SK-N-SH (cell line): ENCODE measurements at regions not wholly inside any gene's neighbourhood (a gene's known extent, or its start where the extent isn't known, plus 50 kb on each side); places are given as distances from the start of the nearest gene placed in this dataset.

Source experiments
- CTCF ChIA-PET: fragments of 300-600, 350-600 bp; formaldehyde crosslinking; extraction: SDS; loops from one replicate; lab custom pipeline; 2021; lab: Yijun Ruan, JAX
- POLR2A ChIA-PET: fragments of 350-600 bp; sonication (Branson Sonifier 250); formaldehyde crosslinking; extraction: SDS; loops from one replicate; lab custom pipeline; 2020; ENCODE audit warnings: antibody characterized with exemption, inconsistent platforms; lab: Yijun Ruan, JAX
- DNase-seq: peaks from one replicate; pipeline ENCODE4 v3.0.0; 2012
- H2AFZ ChIP-seq: fragments of 200-600 bp; sonication (generic); 2 replicates; pipeline ENCODE4 v1.8.1; 2016; ENCODE audit warnings: antibody characterized with exemption, mild to moderate bottlenecking, low read depth
- H3F3A ChIP-seq: fragments of 200-600 bp; sonication (generic); replicated peaks from 2 replicates; pipeline ENCODE3; 2016; ENCODE audit warnings: antibody characterized with exemption, mild to moderate bottlenecking; ENCODE audit not compliant: insufficient read depth
- H3K27ac ChIP-seq, 2 experiments: fragments of 200-500 bp in 1 of 2; fragments of 200-600 bp in 1 of 2; sonication (Bioruptor generic) in 1 of 2; sonication (generic), shearing (Covaris generic) in 1 of 2; 2 replicates each; pipeline versions ENCODE4 v1.5.1 to v1.6.1; 2014 to 2016; ENCODE audit warnings: low read depth in 2 of 2, inconsistent platforms in 1 of 2, low read length in 1 of 2, mild to moderate bottlenecking in 1 of 2, mixed read lengths in 1 of 2
- H3K27me3 ChIP-seq: fragments of 200-600 bp; sonication (generic), shearing (Covaris generic); 2 replicates; pipeline ENCODE4 v1.6.1; 2016; ENCODE audit warnings: mixed run types; ENCODE audit not compliant: insufficient read depth
- H3K36me3 ChIP-seq, 2 experiments: fragments of 200-500 bp in 1 of 2; fragments of 200-600 bp in 1 of 2; sonication (Bioruptor generic) in 1 of 2; sonication (generic) in 1 of 2; replicated peaks in 1 of 2; 2 replicates each; pipeline versions ENCODE3 to v1.5.1; 2014 to 2016; ENCODE audit warnings: low read length in 1 of 2, mild to moderate bottlenecking in 1 of 2; ENCODE audit not compliant: insufficient read depth in 2 of 2, control insufficient read depth in 1 of 2
- H3K4me1 ChIP-seq, 2 experiments: fragments of 200-500 bp in 1 of 2; fragments of 200-600 bp in 1 of 2; sonication (Bioruptor generic) in 1 of 2; sonication (generic), shearing (Covaris generic) in 1 of 2; 2 replicates each; pipeline versions ENCODE4 v1.5.1 to v1.6.1; 2014 to 2016; ENCODE audit warnings: low read depth in 1 of 2, low read length in 1 of 2, mixed run types in 1 of 2; ENCODE audit not compliant: insufficient read depth in 2 of 2, control insufficient read depth in 1 of 2
- H3K4me2 ChIP-seq: fragments of 200-600 bp; sonication (generic), shearing (Covaris generic); 2 replicates; pipeline ENCODE4 v1.6.1; 2017; ENCODE audit warnings: mixed run types
- H3K4me3 ChIP-seq, 2 experiments: fragments of 200-500 bp in 1 of 2; fragments of 200-600 bp in 1 of 2; sonication (Bioruptor generic) in 1 of 2; sonication (generic), shearing (Covaris generic) in 1 of 2; 2 replicates each; pipeline versions ENCODE4 v1.5.1 to v1.8.1; 2014 to 2016; ENCODE audit warnings: low read depth in 2 of 2, inconsistent platforms in 1 of 2, low read length in 1 of 2, mild to moderate bottlenecking in 1 of 2, mixed read lengths in 1 of 2, moderate library complexity in 1 of 2
- H3K79me2 ChIP-seq: fragments of 200-600 bp; sonication (generic); 2 replicates; pipeline ENCODE4 v1.8.1; 2017; ENCODE audit warnings: mild to moderate bottlenecking; ENCODE audit not compliant: insufficient read depth
- H3K9ac ChIP-seq: fragments of 200-600 bp; sonication (generic); 2 replicates; pipeline ENCODE4 v1.6.1; 2017; ENCODE audit warnings: mixed run types
- H3K9me2 ChIP-seq: fragments of 200-600 bp; sonication (generic); 2 replicates; pipeline ENCODE4 v1.6.1; 2017; ENCODE audit warnings: mixed run types
- H3K9me3 ChIP-seq: fragments of 200-600 bp; sonication (generic); 2 replicates; pipeline ENCODE4 v1.6.1; 2017; ENCODE audit warnings: mixed run types, mild to moderate bottlenecking, moderate library complexity
- H4K20me1 ChIP-seq: fragments of 200-600 bp; sonication (generic); 2 replicates; pipeline ENCODE4 v1.6.1; 2017; ENCODE audit warnings: mild to moderate bottlenecking, mixed run types; ENCODE audit not compliant: insufficient read depth
- ELF1 ChIP-seq: IDR thresholded peaks from 2 replicates; pipeline ENCODE4 v1.4.0; 2012
- EP300 ChIP-seq, 2 experiments: IDR thresholded peaks; 2 replicates each; pipeline versions ENCODE4 v1.4.0 to v1.6.1; 2012; ENCODE audit warnings: borderline replicate concordance in 1 of 2, low read depth in 1 of 2, low read length in 1 of 2
- EZH2phosphoT487 ChIP-seq: fragments of 200-600 bp; sonication (generic); IDR thresholded peaks from 2 replicates; pipeline ENCODE4 v1.6.1; 2017; ENCODE audit warnings: low read depth, mixed run types, mild to moderate bottlenecking, antibody characterized with exemption, moderate library complexity, borderline replicate concordance
- FOXM1 ChIP-seq: IDR thresholded peaks from 2 replicates; pipeline ENCODE4 v1.4.0; 2012; ENCODE audit warnings: low read depth, mild to moderate bottlenecking
- GABPA ChIP-seq: IDR thresholded peaks from 2 replicates; pipeline ENCODE4 v1.4.0; 2012; ENCODE audit warnings: low read depth, mild to moderate bottlenecking
- GATA2 ChIP-seq: sonication (generic); formaldehyde crosslinking; IDR thresholded peaks from 2 replicates; pipeline ENCODE4 v1.5.0; 2020; ENCODE audit warnings: mild to moderate bottlenecking, missing genetic modification reagents
- JUND ChIP-seq: IDR thresholded peaks from 2 replicates; pipeline ENCODE4 v1.4.0; 2012
- MEF2A ChIP-seq: IDR thresholded peaks from 2 replicates; pipeline ENCODE4 v1.4.0; 2012; ENCODE audit warnings: low read depth, borderline replicate concordance
- MXI1 ChIP-seq: IDR thresholded peaks from 2 replicates; pipeline ENCODE4 v1.6.1; 2012; ENCODE audit warnings: mild to moderate bottlenecking, low read depth, low read length, improper control_type of control experiment
- POLR2AphosphoS5 ChIP-seq: IDR thresholded peaks from 2 replicates; pipeline ENCODE4 v1.6.1; 2012; ENCODE audit warnings: low read depth, low read length
- RFX5 ChIP-seq: IDR thresholded peaks from 2 replicates; pipeline ENCODE4 v1.6.1; 2012; ENCODE audit warnings: mild to moderate bottlenecking, improper control_type of control experiment, low read length
- SMC3 ChIP-seq: IDR thresholded peaks from 2 replicates; pipeline ENCODE4 v1.6.1; 2012; ENCODE audit warnings: low read depth, low read length, improper control_type of control experiment
- TCF12 ChIP-seq: IDR thresholded peaks from 2 replicates; pipeline ENCODE4 v1.4.0; 2012
- TEAD4 ChIP-seq: IDR thresholded peaks from 2 replicates; pipeline ENCODE4 v1.4.0; 2012; ENCODE audit warnings: mild to moderate bottlenecking, borderline replicate concordance; ENCODE audit not compliant: insufficient read depth
- WGBS: methylation state at CpG from one replicate; pipeline ENCODE4 v1.1.6; 2017; ENCODE audit warnings: low lambda C conversion rate; 5-methylcytosine and 5-hydroxymethylcytosine counted together
- TF ChIP-seq, protein P1 (sequence below): IDR thresholded peaks from 2 replicates; pipeline ENCODE4; 2012
- TF ChIP-seq, protein P2 (sequence below): IDR thresholded peaks from 2 replicates; pipeline ENCODE4 v1.4.0; 2012; ENCODE audit warnings: low read depth, borderline replicate concordance
- TF ChIP-seq, protein P3 (sequence below): IDR thresholded peaks from 2 replicates; pipeline ENCODE4 v1.6.1; 2012; ENCODE audit warnings: mild to moderate bottlenecking, low read depth, low read length, moderate library complexity
- TF ChIP-seq, protein P4 (sequence below): IDR thresholded peaks from 2 replicates; pipeline ENCODE4 v1.4.0; 2012; ENCODE audit warnings: low read depth
- TF ChIP-seq, protein P5 (sequence below): IDR thresholded peaks from 2 replicates; pipeline ENCODE4 v1.4.0; 2012; ENCODE audit warnings: low read depth, borderline replicate concordance
- TF ChIP-seq, protein P6 (sequence below): fragments of 200-600 bp; sonication (generic); IDR thresholded peaks from 2 replicates; pipeline ENCODE4 v1.6.1; 2017; ENCODE audit warnings: antibody characterized with exemption, mild to moderate bottlenecking, moderate library complexity

DNA sequence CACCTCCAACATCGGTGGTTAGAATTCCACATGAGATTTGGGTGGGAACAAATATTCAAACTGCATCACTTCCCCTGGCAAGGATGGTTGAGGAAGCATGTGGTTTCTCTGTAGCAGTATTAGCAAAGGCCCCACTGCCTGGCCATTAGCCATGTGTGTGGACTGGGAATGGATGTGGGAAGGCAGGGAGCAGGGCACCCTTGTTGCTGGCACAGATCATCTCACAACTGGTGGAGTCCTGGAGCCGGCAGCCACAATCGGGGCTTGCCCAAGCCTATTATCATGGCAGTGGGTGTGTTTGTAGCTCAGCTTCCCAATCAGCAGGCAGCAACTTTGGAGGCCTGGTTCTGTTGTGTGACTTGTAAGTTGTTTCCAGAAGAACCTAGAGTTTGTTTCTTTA, 391.9 kb downstream of the DLEU7 start:
- 100% methylated on average over 2 of the region's 3 CpGs for WGBS

More for the DNA sequence above, 391.9 kb downstream of the DLEU7 start:
- no peaks in the 10 kb centered on the region for H3K36me3 ChIP-seq
- no peak overlapping the region for H3K27ac ChIP-seq
- TF ChIP-seq EZH2phosphoT487 (no peak), EP300 (IDR thresholded peaks at IDR 0.05; ENCODE audit: borderline replicate concordance in 1 of 2, low read depth in 1 of 2, low read length in 1 of 2) (no peak), JUND (no peak), ELF1 (no peak), GABPA (no peak), SMC3 (no peak), TCF12 (no peak), MEF2A (no peak), FOXM1 (no peak), POLR2AphosphoS5 (no peak), RFX5 (no peak), GATA2 (no peak), TEAD4 (no peak), MXI1 (no peak)
- TF ChIP-seq, protein P1, sequence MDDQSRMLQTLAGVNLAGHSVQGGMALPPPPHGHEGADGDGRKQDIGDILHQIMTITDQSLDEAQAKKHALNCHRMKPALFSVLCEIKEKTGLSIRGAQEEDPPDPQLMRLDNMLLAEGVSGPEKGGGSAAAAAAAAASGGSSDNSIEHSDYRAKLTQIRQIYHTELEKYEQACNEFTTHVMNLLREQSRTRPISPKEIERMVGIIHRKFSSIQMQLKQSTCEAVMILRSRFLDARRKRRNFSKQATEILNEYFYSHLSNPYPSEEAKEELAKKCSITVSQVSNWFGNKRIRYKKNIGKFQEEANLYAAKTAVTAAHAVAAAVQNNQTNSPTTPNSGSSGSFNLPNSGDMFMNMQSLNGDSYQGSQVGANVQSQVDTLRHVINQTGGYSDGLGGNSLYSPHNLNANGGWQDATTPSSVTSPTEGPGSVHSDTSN = no peak
- TF ChIP-seq, protein P2, sequence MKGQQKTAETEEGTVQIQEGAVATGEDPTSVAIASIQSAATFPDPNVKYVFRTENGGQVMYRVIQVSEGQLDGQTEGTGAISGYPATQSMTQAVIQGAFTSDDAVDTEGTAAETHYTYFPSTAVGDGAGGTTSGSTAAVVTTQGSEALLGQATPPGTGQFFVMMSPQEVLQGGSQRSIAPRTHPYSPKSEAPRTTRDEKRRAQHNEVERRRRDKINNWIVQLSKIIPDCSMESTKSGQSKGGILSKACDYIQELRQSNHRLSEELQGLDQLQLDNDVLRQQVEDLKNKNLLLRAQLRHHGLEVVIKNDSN = no peak
- TF ChIP-seq, protein P3, sequence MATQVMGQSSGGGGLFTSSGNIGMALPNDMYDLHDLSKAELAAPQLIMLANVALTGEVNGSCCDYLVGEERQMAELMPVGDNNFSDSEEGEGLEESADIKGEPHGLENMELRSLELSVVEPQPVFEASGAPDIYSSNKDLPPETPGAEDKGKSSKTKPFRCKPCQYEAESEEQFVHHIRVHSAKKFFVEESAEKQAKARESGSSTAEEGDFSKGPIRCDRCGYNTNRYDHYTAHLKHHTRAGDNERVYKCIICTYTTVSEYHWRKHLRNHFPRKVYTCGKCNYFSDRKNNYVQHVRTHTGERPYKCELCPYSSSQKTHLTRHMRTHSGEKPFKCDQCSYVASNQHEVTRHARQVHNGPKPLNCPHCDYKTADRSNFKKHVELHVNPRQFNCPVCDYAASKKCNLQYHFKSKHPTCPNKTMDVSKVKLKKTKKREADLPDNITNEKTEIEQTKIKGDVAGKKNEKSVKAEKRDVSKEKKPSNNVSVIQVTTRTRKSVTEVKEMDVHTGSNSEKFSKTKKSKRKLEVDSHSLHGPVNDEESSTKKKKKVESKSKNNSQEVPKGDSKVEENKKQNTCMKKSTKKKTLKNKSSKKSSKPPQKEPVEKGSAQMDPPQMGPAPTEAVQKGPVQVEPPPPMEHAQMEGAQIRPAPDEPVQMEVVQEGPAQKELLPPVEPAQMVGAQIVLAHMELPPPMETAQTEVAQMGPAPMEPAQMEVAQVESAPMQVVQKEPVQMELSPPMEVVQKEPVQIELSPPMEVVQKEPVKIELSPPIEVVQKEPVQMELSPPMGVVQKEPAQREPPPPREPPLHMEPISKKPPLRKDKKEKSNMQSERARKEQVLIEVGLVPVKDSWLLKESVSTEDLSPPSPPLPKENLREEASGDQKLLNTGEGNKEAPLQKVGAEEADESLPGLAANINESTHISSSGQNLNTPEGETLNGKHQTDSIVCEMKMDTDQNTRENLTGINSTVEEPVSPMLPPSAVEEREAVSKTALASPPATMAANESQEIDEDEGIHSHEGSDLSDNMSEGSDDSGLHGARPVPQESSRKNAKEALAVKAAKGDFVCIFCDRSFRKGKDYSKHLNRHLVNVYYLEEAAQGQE = no peak
- TF ChIP-seq, protein P4, sequence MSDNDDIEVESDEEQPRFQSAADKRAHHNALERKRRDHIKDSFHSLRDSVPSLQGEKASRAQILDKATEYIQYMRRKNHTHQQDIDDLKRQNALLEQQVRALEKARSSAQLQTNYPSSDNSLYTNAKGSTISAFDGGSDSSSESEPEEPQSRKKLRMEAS = no peak
- TF ChIP-seq, protein P5, sequence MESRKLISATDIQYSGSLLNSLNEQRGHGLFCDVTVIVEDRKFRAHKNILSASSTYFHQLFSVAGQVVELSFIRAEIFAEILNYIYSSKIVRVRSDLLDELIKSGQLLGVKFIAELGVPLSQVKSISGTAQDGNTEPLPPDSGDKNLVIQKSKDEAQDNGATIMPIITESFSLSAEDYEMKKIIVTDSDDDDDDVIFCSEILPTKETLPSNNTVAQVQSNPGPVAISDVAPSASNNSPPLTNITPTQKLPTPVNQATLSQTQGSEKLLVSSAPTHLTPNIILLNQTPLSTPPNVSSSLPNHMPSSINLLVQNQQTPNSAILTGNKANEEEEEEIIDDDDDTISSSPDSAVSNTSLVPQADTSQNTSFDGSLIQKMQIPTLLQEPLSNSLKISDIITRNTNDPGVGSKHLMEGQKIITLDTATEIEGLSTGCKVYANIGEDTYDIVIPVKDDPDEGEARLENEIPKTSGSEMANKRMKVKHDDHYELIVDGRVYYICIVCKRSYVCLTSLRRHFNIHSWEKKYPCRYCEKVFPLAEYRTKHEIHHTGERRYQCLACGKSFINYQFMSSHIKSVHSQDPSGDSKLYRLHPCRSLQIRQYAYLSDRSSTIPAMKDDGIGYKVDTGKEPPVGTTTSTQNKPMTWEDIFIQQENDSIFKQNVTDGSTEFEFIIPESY = no peak
- TF ChIP-seq, protein P6, sequence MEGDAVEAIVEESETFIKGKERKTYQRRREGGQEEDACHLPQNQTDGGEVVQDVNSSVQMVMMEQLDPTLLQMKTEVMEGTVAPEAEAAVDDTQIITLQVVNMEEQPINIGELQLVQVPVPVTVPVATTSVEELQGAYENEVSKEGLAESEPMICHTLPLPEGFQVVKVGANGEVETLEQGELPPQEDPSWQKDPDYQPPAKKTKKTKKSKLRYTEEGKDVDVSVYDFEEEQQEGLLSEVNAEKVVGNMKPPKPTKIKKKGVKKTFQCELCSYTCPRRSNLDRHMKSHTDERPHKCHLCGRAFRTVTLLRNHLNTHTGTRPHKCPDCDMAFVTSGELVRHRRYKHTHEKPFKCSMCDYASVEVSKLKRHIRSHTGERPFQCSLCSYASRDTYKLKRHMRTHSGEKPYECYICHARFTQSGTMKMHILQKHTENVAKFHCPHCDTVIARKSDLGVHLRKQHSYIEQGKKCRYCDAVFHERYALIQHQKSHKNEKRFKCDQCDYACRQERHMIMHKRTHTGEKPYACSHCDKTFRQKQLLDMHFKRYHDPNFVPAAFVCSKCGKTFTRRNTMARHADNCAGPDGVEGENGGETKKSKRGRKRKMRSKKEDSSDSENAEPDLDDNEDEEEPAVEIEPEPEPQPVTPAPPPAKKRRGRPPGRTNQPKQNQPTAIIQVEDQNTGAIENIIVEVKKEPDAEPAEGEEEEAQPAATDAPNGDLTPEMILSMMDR = no peak
- H3K4me2 ChIP-seq = no peak overlapping the region
- ChIA-PET POLR2A (no interaction called here), CTCF (interaction anchor here (0.8 kb wide), 1 partner anchor 26 kb away, joined by 3 read pairs; no protein-coding TSS in a partner anchor)
- no peaks in the 10 kb centered on the region for H3K9me2 ChIP-seq
- H3K9ac ChIP-seq = no peak overlapping the region
- no peak overlapping the region for H2AFZ ChIP-seq
- H3K9me3 ChIP-seq = no peaks in the 10 kb centered on the region
- H3K4me3 ChIP-seq = no peak overlapping the region
- H3K27me3 ChIP-seq = no peaks in the 10 kb centered on the region
- no peaks in the 10 kb centered on the region for H3K79me2 ChIP-seq
- H3K4me1 ChIP-seq = no peaks in the 10 kb centered on the region; a peak in 1 of 4 replicates
- H3F3A ChIP-seq = no peaks in the 10 kb centered on the region
- H4K20me1 ChIP-seq = no peaks in the 10 kb centered on the region
- DNase-seq = no peak
